ENCODE measurements at regions not wholly inside any gene's neighbourhood (a gene's known extent, or its start where the extent isn't known, plus 50 kb on each side); places are given as distances from the start of the nearest gene placed in this dataset.

GRCh38 chr10:36681751-36682632 lies 443.4 kb upstream of the ANKRD30A start:
- DNase-seq, result no peak

GRCh38 chr10:36679554-36679953 lies 445.8 kb upstream of the ANKRD30A start:
- 85% methylated on average over 6 of the region's 9 CpGs for WGBS (ENCODE audit: insufficient coverage)
- no peak overlapping the region for H3K27ac Mint-ChIP-seq
- H3K4me3 Mint-ChIP-seq, result no peak overlapping the region
- ChIA-PET CTCF (no interaction called here), POLR2A (no interaction called here)
- H3K36me3 ChIP-seq (ENCODE audit: control insufficient read depth in 2 of 2, extremely low read depth in 1 of 2, insufficient read depth in 1 of 2, low read length in 1 of 2), result no peaks in the 10 kb centered on the region
- no peak overlapping the region for H3K4me3 ChIP-seq (ENCODE audit: control insufficient read depth in 1 of 2, extremely low read depth in 1 of 2, low read length in 1 of 2)
- ATAC-seq (replicated peaks in 1 of 4), result no peak
- no peaks in the 10 kb centered on the region for H3K36me3 Mint-ChIP-seq
- H3K27me3 ChIP-seq (replicated peaks in 1 of 2; ENCODE audit: control insufficient read depth in 2 of 2, extremely low read depth in 1 of 2, insufficient read depth in 2 of 2, low read length in 1 of 2), result no peaks in the 10 kb centered on the region
- H3K9me3 Mint-ChIP-seq, result peaks cover 1 to 10% (median 9%) of the 10 kb centered on the region in 3 donors
- H3K4me1 ChIP-seq (ENCODE audit: control insufficient read depth in 1 of 2, extremely low read depth in 1 of 2, insufficient read depth in 2 of 2, low read length in 2 of 2), result no peaks in the 10 kb centered on the region
- no peaks in the 10 kb centered on the region for H3K27me3 Mint-ChIP-seq
- no peaks in the 10 kb centered on the region for H3K9me3 ChIP-seq
- H3K27ac ChIP-seq (ENCODE audit: low read length), result no peak overlapping the region
- H3K4me1 Mint-ChIP-seq, result no peaks in the 10 kb centered on the region
- no peak for DNase-seq

More at GRCh38 chr10:36681751-36682632, 443.4 kb upstream of the ANKRD30A start:
- H3K27ac ChIP-seq (ENCODE audit: low read length), result no peak overlapping the region
- ChIA-PET CTCF (no interaction called here), POLR2A (interaction anchor here in 1 of 2 donors (0.6 kb wide), 1 partner anchor 25 kb away, joined by 4 read pairs; no protein-coding TSS in a partner anchor)
- Mint-ChIP-seq H3K27ac (no peak overlapping the region), H3K4me3 (no peak overlapping the region), H3K9me3 (peaks cover 0 to 4% (median 2%) of the 10 kb centered on the region in 3 donors), H3K27me3 (no peaks in the 10 kb centered on the region), H3K36me3 (no peaks in the 10 kb centered on the region), H3K4me1 (no peaks in the 10 kb centered on the region)
- no peaks in the 10 kb centered on the region for H3K27me3 ChIP-seq (replicated peaks in 1 of 2; ENCODE audit: control insufficient read depth in 2 of 2, extremely low read depth in 1 of 2, insufficient read depth in 2 of 2, low read length in 1 of 2)
- no peaks in the 10 kb centered on the region for H3K9me3 ChIP-seq
- no peak overlapping the region for H3K4me3 ChIP-seq (ENCODE audit: control insufficient read depth in 1 of 2, extremely low read depth in 1 of 2, low read length in 1 of 2)
- no peak for ATAC-seq (replicated peaks in 1 of 4)
- 80% methylated on average over 1 of the region's 4 CpGs for WGBS (ENCODE audit: insufficient coverage)
- H3K36me3 ChIP-seq (ENCODE audit: control insufficient read depth in 2 of 2, extremely low read depth in 1 of 2, insufficient read depth in 1 of 2, low read length in 1 of 2), result no peaks in the 10 kb centered on the region
- H3K4me1 ChIP-seq (ENCODE audit: control insufficient read depth in 1 of 2, extremely low read depth in 1 of 2, insufficient read depth in 2 of 2, low read length in 2 of 2), result no peaks in the 10 kb centered on the region

GRCh38 chr10:36677431-36677768 lies 448.0 kb upstream of the ANKRD30A start:
- DNase-seq (no peak), ATAC-seq (replicated peaks in 1 of 4) (no peak)
- Mint-ChIP-seq H3K27ac (no peak overlapping the region), H3K27me3 (no peaks in the 10 kb centered on the region), H3K9me3 (peaks cover 2 to 10% (median 9%) of the 10 kb centered on the region in 3 donors), H3K36me3 (no peaks in the 10 kb centered on the region), H3K4me1 (no peaks in the 10 kb centered on the region), H3K4me3 (no peak overlapping the region)
- WGBS (ENCODE audit: insufficient coverage), result 80% methylated on average over 1 of the region's 2 CpGs
- no peaks in the 10 kb centered on the region for H3K36me3 ChIP-seq (ENCODE audit: control insufficient read depth in 2 of 2, extremely low read depth in 1 of 2, insufficient read depth in 1 of 2, low read length in 1 of 2)
- ChIA-PET POLR2A (no interaction called here), CTCF (no interaction called here)
- H3K9me3 ChIP-seq, result no peaks in the 10 kb centered on the region
- H3K4me3 ChIP-seq (ENCODE audit: control insufficient read depth in 1 of 2, extremely low read depth in 1 of 2, low read length in 1 of 2), result no peak overlapping the region
- no peak overlapping the region for H3K27ac ChIP-seq (ENCODE audit: low read length)
- H3K27me3 ChIP-seq (replicated peaks in 1 of 2; ENCODE audit: control insufficient read depth in 2 of 2, extremely low read depth in 1 of 2, insufficient read depth in 2 of 2, low read length in 1 of 2), result no peaks in the 10 kb centered on the region
- no peaks in the 10 kb centered on the region for H3K4me1 ChIP-seq (ENCODE audit: control insufficient read depth in 1 of 2, extremely low read depth in 1 of 2, insufficient read depth in 2 of 2, low read length in 2 of 2)

- CTCF ChIA-PET, result no interaction called here
- WGBS (ENCODE audit: insufficient coverage), result 100% methylated on average over 1 of the region's 6 CpGs
- POLR2A ChIA-PET, result no interaction called here
- H3K27ac Mint-ChIP-seq, result no peak overlapping the region
- peaks cover 2 to 11% (median 9%) of the 10 kb centered on the region in 3 donors for H3K9me3 Mint-ChIP-seq
- no peaks in the 10 kb centered on the region for H3K27me3 Mint-ChIP-seq
- no peaks in the 10 kb centered on the region for H3K27me3 ChIP-seq (replicated peaks in 1 of 2; ENCODE audit: control insufficient read depth in 2 of 2, extremely low read depth in 1 of 2, insufficient read depth in 2 of 2, low read length in 1 of 2)
- no peaks in the 10 kb centered on the region for H3K4me1 Mint-ChIP-seq
- H3K4me1 ChIP-seq (ENCODE audit: control insufficient read depth in 1 of 2, extremely low read depth in 1 of 2, insufficient read depth in 2 of 2, low read length in 2 of 2), result no peaks in the 10 kb centered on the region
- H3K36me3 Mint-ChIP-seq, result no peaks in the 10 kb centered on the region
- ATAC-seq (replicated peaks in 1 of 4) (no peak), DNase-seq (no peak)
- H3K4me3 Mint-ChIP-seq, result no peak overlapping the region
- no peak overlapping the region for H3K4me3 ChIP-seq (ENCODE audit: control insufficient read depth in 1 of 2, extremely low read depth in 1 of 2, low read length in 1 of 2)
- no peak overlapping the region for H3K27ac ChIP-seq (ENCODE audit: low read length)
- no peaks in the 10 kb centered on the region for H3K9me3 ChIP-seq
- no peaks in the 10 kb centered on the region for H3K36me3 ChIP-seq (ENCODE audit: control insufficient read depth in 2 of 2, extremely low read depth in 1 of 2, insufficient read depth in 1 of 2, low read length in 1 of 2)
Measured at GRCh38 chr10:36676756-36677430, 448.5 kb upstream of the ANKRD30A start.

GRCh38 chr10:36676321-36676720 lies 449.1 kb upstream of the ANKRD30A start:
- no peak overlapping the region for H3K27ac Mint-ChIP-seq
- DNase-seq, result no peak
- no peaks in the 10 kb centered on the region for H3K36me3 ChIP-seq (ENCODE audit: control insufficient read depth in 2 of 2, extremely low read depth in 1 of 2, insufficient read depth in 1 of 2, low read length in 1 of 2)
- H3K36me3 Mint-ChIP-seq, result no peaks in the 10 kb centered on the region
- no peak overlapping the region for H3K27ac ChIP-seq (ENCODE audit: low read length)
- 20% methylated on average over 1 of the region's 1 CpG for WGBS (ENCODE audit: insufficient coverage)
- H3K9me3 ChIP-seq, result no peaks in the 10 kb centered on the region
- H3K4me3 Mint-ChIP-seq, result no peak overlapping the region
- peaks cover 2 to 13% (median 9%) of the 10 kb centered on the region in 3 donors for H3K9me3 Mint-ChIP-seq
- H3K4me3 ChIP-seq (ENCODE audit: control insufficient read depth in 1 of 2, extremely low read depth in 1 of 2, low read length in 1 of 2), result no peak overlapping the region
- no peaks in the 10 kb centered on the region for H3K4me1 ChIP-seq (ENCODE audit: control insufficient read depth in 1 of 2, extremely low read depth in 1 of 2, insufficient read depth in 2 of 2, low read length in 2 of 2)
- no peaks in the 10 kb centered on the region for H3K27me3 ChIP-seq (replicated peaks in 1 of 2; ENCODE audit: control insufficient read depth in 2 of 2, extremely low read depth in 1 of 2, insufficient read depth in 2 of 2, low read length in 1 of 2)
- no peaks in the 10 kb centered on the region for H3K4me1 Mint-ChIP-seq
- POLR2A ChIA-PET, result no interaction called here
- H3K27me3 Mint-ChIP-seq, result no peaks in the 10 kb centered on the region
- CTCF ChIA-PET, result no interaction called here
- no peak for ATAC-seq (replicated peaks in 1 of 4)

- Mint-ChIP-seq H3K4me3 (no peak overlapping the region), H3K36me3 (no peaks in the 10 kb centered on the region), H3K4me1 (no peaks in the 10 kb centered on the region), H3K9me3 (peaks cover 2 to 13% (median 9%) of the 10 kb centered on the region in 3 donors), H3K27me3 (no peaks in the 10 kb centered on the region), H3K27ac (no peak overlapping the region)
- Histone ChIP-seq H3K4me1 (ENCODE audit: control insufficient read depth in 1 of 2, extremely low read depth in 1 of 2, insufficient read depth in 2 of 2, low read length in 2 of 2) (no peaks in the 10 kb centered on the region), H3K9me3 (no peaks in the 10 kb centered on the region), H3K27me3 (replicated peaks in 1 of 2; ENCODE audit: control insufficient read depth in 2 of 2, extremely low read depth in 1 of 2, insufficient read depth in 2 of 2, low read length in 1 of 2) (no peaks in the 10 kb centered on the region), H3K27ac (ENCODE audit: low read length) (no peak overlapping the region), H3K36me3 (ENCODE audit: control insufficient read depth in 2 of 2, extremely low read depth in 1 of 2, insufficient read depth in 1 of 2, low read length in 1 of 2) (no peaks in the 10 kb centered on the region), H3K4me3 (ENCODE audit: control insufficient read depth in 1 of 2, extremely low read depth in 1 of 2, low read length in 1 of 2) (no peak overlapping the region)
- POLR2A ChIA-PET, result no interaction called here
- no peak for ATAC-seq (replicated peaks in 1 of 4)
- DNase-seq, result no peak
- CTCF ChIA-PET, result interaction anchor here in 1 of 2 donors (0.5 kb wide), 1 partner anchor 1558 kb away, joined by 3 read pairs; no protein-coding TSS in a partner anchor
- WGBS (ENCODE audit: insufficient coverage), result 94% methylated on average over 3 of the region's 4 CpGs
Measured at GRCh38 chr10:36675458-36675880, 449.9 kb upstream of the ANKRD30A start.
